IPS DF 6.9 (cell line): ENCODE measurements at regions not wholly inside any gene's neighbourhood (a gene's known extent, or its start where the extent isn't known, plus 50 kb on each side); places are given as distances from the start of the nearest gene placed in this dataset.
"Not testable (repeated sequence)": the region's sequence is repeated elsewhere in the genome, so short reads cannot be mapped to it uniquely, and the experiment has no call there.

Experiments
- DNase-seq: peaks from one replicate; pipeline ENCODE4 v3.0.0-alpha.2; 2013; ENCODE audit warnings: low read depth, low spot score
- H3K27ac ChIP-seq: one replicate; pipeline ENCODE4 v1.5.1; 2013; ENCODE audit warnings: low read length, control low read depth
- H3K27me3 ChIP-seq: 2 replicates; pipeline ENCODE4 v1.6.1; 2013; ENCODE audit warnings: mild to moderate bottlenecking, low read length; ENCODE audit not compliant: control insufficient read depth, insufficient read depth
- H3K36me3 ChIP-seq: 2 replicates; pipeline ENCODE4 v1.6.1; 2013; ENCODE audit warnings: low read length; ENCODE audit not compliant: control insufficient read depth, insufficient read depth
- H3K4me1 ChIP-seq: 2 replicates; pipeline ENCODE4 v1.6.1; 2013; ENCODE audit warnings: low read length; ENCODE audit not compliant: control insufficient read depth, insufficient read depth
- H3K4me3 ChIP-seq: 2 replicates; pipeline ENCODE4 v1.5.1; 2013; ENCODE audit warnings: mild to moderate bottlenecking, low read length
- H3K9me3 ChIP-seq: 2 replicates; pipeline ENCODE4 v1.6.1; 2013; ENCODE audit warnings: low read length, inconsistent platforms; ENCODE audit not compliant: control insufficient read depth, insufficient read depth
- WGBS: extraction: QIAGEN DNeasy Blood & Tissue Kit; methylation state at CpG from one replicate; pipeline ENCODE4 v1.1.7; 2013; ENCODE audit warnings: mixed read lengths, missing lambda C conversion rate; ENCODE audit not compliant: insufficient read length, insufficient coverage; 5-methylcytosine and 5-hydroxymethylcytosine counted together

DNA sequence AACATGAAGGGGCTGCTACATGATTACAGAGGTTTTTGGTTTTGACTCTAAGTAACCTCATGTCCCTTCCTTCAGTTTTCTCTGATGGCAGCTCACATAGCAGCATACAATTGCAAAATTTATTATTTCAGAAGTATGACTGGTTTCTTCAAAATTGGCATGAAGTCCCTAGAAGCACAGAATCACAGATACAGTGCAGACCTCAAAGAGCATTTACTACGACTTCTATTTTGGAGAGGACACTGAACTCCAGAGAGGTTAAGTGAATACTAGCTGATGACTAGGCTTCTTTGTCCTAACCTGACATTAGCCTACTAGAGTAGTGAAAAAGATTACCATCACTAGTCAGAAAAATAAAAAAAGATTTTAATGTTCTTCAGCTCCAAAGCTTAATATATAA, 664.3 kb downstream of the RFPL4B start:
- DNase-seq: no peak
- H3K27ac ChIP-seq: no peak overlapping the region
- no peak overlapping the region for H3K4me3 ChIP-seq
- no peaks in the 10 kb centered on the region for H3K9me3 ChIP-seq
- no peaks in the 10 kb centered on the region for H3K36me3 ChIP-seq
- H3K4me1 ChIP-seq: no peaks in the 10 kb centered on the region
- WGBS: no CpG with 5 or more reads among the region's 1 CpG
- no peaks in the 10 kb centered on the region for H3K27me3 ChIP-seq

DNA sequence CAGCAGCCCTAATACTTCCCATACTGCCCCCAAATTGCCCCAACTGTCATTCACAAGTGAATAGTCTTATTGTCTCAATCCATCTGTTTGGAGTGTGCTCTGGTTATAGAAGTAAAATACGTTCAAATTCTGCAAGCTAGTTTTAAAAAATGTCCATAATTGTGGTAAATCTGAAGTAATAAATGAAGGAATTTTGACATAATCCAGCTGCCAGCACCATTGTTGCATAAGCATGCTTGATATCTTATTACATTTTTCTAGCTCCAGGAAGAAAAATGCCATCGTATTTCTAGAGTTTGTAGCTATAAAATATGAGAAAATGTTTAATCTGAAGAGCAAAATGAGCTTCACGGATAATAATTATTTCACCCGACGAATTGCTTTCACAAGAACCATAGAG, 664.7 kb downstream of the RFPL4B start:
- no peak for DNase-seq
- Histone ChIP-seq H3K27ac (no peak overlapping the region), H3K4me1 (no peaks in the 10 kb centered on the region), H3K36me3 (no peaks in the 10 kb centered on the region), H3K4me3 (no peak overlapping the region), H3K9me3 (no peaks in the 10 kb centered on the region), H3K27me3 (no peaks in the 10 kb centered on the region)
- WGBS: no CpG with 5 or more reads among the region's 5 CpGs

DNA sequence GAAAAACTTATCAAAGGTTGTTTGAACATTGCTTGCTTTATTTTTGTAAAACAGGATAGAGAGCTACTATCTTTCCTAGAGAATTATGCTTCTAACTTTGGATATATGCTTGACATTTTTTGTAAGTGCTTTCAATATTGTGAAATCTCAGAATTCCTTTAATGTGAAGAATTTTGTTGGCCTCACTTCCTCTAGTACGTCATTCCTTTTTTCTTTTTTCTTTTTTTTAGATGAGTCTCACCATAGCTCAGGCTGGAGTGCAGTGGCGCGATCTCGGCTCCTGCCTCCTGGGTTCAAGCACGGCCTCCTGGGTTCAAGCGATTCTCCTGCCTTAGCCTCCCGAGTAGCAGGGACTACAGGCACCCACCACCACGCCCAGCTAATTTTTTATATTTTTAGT, 668.1 kb downstream of the RFPL4B start:
- H3K9me3 ChIP-seq: no peaks in the 10 kb centered on the region
- H3K4me3 ChIP-seq: no peak overlapping the region
- no CpG with 5 or more reads among the region's 8 CpGs for WGBS
- H3K36me3 ChIP-seq: no peaks in the 10 kb centered on the region
- no peaks in the 10 kb centered on the region for H3K4me1 ChIP-seq
- H3K27me3 ChIP-seq: no peaks in the 10 kb centered on the region
- H3K27ac ChIP-seq: no peak overlapping the region
- no peak for DNase-seq

DNA sequence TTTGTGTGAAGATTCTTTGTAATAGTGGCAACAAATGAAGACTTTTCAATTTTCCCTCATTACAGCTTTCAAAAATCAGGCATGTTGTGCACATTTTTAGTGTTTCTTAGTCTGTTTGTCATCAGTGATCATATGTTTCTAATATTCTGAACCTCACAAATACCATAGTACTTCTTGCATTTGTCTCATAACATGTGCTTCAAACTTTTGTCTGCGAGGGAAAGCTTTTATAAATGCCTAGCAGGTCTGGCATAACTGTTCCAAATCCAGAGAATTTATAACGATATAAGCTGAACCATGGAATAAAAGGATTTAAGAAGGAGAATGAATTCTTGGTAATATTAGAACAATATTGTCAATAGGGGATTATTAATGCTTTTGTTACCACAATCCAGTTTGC, 670.2 kb downstream of the RFPL4B start:
- Histone ChIP-seq H3K27me3 (no peaks in the 10 kb centered on the region), H3K4me1 (no peaks in the 10 kb centered on the region), H3K27ac (no peak overlapping the region), H3K36me3 (no peaks in the 10 kb centered on the region), H3K9me3 (no peaks in the 10 kb centered on the region), H3K4me3 (no peak overlapping the region)
- no CpG with 5 or more reads among the region's 2 CpGs for WGBS
- no peak for DNase-seq

DNA sequence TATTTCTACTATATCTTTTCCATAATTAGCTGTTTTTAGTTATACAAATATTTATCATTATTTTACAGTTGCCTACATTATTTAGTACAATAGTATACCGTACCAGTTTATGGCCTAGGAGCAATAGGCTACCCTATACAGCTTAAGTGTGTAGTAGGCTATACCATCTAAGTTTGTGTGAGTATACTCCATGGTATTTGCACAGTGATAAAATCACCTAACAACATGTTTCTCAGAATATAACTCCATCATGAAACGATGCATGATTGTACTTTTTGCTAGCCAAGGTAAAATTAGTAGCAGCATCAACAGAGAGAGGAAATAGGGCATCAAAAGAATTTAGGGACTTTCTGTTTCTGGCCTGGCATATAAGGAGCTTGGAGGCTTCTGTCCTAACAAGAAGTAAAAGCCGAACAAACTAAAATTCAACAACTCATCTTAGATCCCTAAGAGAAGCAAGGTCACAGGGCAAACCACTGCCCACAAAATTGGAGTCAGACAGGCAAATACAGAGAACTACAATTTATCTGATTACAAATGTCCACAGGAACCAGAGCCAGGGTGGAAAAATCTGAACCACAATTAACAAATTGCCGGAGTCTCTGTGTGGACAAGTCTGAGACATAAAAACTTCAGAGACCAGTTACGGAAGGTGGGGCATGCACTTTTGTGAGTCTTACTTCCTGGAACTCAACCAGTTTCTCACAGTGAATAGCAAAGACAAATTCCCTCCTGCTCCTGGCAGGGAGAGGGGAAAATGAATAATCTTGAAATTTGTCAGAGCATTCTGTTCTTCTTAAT, 671.4 kb downstream of the RFPL4B start:
- H3K4me3 ChIP-seq: no peak overlapping the region
- no peaks in the 10 kb centered on the region for H3K36me3 ChIP-seq
- DNase-seq: no peak
- no peak overlapping the region for H3K27ac ChIP-seq
- WGBS: no CpG with 5 or more reads among the region's 5 CpGs
- no peaks in the 10 kb centered on the region for H3K27me3 ChIP-seq
- no peaks in the 10 kb centered on the region for H3K4me1 ChIP-seq
- H3K9me3 ChIP-seq: no peaks in the 10 kb centered on the region

DNA sequence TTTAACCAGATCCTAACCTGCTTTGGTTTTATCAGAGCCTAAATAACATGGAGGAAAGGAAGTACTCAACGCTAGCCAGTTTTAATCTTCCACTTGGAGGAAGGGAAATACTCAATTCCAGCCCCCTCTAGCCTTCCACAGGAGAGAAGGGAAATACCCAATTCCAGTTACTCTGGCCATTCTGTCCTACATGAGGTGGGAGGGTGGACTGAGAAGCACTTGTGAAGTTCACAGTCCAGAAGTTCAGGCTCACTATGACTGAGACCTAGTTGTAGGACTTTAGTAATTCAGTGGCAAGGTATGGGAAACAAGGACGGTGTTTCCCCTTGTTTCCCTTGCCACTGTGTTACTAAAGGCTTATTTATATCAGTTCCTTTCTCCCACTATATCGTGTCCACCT, 672.0 kb downstream of the RFPL4B start:
- H3K27me3 ChIP-seq: no peaks in the 10 kb centered on the region
- no CpG with 5 or more reads among the region's 3 CpGs for WGBS
- DNase-seq: no peak
- no peaks in the 10 kb centered on the region for H3K4me1 ChIP-seq
- H3K9me3 ChIP-seq: no peaks in the 10 kb centered on the region
- no peak overlapping the region for H3K27ac ChIP-seq
- H3K4me3 ChIP-seq: no peak overlapping the region
- H3K36me3 ChIP-seq: no peaks in the 10 kb centered on the region

DNA sequence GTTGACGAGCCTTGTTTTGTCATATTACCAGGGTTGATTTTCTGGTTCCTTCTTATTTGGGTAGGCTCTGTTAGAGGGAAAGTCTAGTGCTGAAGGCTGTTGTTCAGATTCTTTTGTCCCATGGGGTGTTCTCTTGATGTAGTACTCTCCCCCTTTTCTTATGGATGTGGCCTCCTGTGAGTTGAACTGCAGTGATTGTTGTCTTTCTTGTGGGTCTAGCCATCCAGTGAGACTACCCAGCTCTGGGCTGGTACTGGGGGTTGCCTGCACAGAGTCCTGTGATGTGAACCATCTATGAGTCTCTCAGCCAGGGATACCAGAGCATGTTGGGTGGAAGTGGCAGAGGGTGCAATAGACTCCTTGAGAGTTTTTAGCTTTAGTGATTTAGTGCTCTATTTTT, 680.6 kb downstream of the RFPL4B start:
- no CpG with 5 or more reads among the region's 1 CpG for WGBS
- no peak for DNase-seq
- H3K4me3 ChIP-seq: no peak overlapping the region

DNA sequence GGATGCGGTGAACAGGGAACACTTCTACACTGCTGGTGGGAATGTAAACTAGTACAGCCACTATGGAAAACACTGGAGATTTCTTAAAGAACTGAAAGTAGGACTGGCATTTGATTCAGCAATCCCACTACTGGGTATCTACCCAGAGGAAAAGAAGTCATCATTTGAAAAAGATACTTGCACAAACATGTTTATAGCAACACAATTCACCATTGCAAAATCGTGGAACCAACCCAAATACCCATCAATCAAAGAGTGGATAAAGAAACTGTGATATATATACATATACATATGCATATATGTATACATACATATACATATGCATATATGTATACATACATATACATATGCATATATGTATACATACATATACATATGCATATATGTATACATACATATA, 682.0 kb downstream of the RFPL4B start:
- not testable (repeated sequence) for H3K27ac ChIP-seq, H3K4me1 ChIP-seq, H3K9me3 ChIP-seq, H3K4me3 ChIP-seq, H3K27me3 ChIP-seq, H3K36me3 ChIP-seq, DNase-seq
- no CpG with 5 or more reads among the region's 2 CpGs for WGBS

More for the DNA sequence above, 680.6 kb downstream of the RFPL4B start:
- no peak overlapping the region for H3K27ac ChIP-seq
- H3K4me1 ChIP-seq: no peaks in the 10 kb centered on the region
- no peaks in the 10 kb centered on the region for H3K9me3 ChIP-seq
- H3K36me3 ChIP-seq: no peaks in the 10 kb centered on the region
- no peaks in the 10 kb centered on the region for H3K27me3 ChIP-seq

DNA sequence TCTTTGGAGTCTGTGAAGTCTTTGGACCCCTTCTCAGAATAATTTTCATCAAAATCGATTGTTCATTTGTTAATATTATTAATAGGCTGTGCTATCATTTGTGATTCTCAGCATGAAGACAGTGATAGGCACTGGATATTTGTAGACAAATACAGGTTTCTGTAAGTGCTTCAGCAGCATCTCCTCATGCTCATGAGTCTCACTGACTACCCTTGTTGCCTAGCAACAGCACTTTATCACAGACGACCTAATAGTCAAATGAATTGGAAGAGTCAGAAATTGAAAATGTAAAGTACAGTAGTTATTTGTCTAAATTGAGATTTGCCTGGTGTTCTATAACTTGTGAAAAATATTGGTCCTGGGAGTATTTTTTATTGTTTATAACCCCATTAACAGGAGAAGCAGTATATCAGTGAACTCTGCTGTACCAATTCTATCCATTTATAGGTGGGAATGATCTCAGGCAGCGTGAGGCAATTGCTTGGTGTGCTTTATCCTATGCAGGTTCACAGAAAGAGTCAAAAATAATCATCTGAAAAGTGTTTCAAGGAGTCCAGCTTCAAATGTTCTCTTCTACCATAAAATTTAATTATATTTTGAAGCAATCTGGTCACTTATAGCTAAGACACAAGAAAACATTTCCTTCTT, 684.6 kb downstream of the RFPL4B start:
- Histone ChIP-seq H3K27ac (no peak overlapping the region), H3K4me1 (no peaks in the 10 kb centered on the region), H3K9me3 (no peaks in the 10 kb centered on the region), H3K27me3 (no peaks in the 10 kb centered on the region), H3K4me3 (no peak overlapping the region), H3K36me3 (no peaks in the 10 kb centered on the region)
- no CpG with 5 or more reads among the region's 3 CpGs for WGBS
- no peak for DNase-seq

DNA sequence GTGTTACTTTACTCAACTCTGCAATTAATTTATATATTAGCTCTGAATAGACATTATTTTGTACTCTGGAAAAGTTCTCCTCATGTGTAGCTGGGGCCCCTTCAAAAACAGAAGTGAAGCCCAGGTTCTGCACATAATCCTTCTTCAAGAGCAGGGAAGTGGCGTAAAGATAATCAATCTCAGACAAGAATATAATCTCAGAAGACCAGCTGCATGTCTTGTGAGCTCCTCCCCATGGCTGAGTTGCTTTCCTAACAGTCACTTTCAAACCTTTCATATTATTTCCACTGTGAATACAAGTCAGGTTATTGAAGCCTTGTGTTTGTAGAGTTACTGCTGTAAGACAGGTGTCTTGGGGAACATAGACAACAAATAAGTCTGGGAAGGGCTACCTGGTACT, 691.9 kb downstream of the RFPL4B start:
- no peak overlapping the region for H3K4me3 ChIP-seq
- no peaks in the 10 kb centered on the region for H3K36me3 ChIP-seq
- no peaks in the 10 kb centered on the region for H3K9me3 ChIP-seq
- WGBS: no CpG with 5 or more reads among the region's 1 CpG
- DNase-seq: no peak
- no peaks in the 10 kb centered on the region for H3K27me3 ChIP-seq
- no peaks in the 10 kb centered on the region for H3K4me1 ChIP-seq
- no peak overlapping the region for H3K27ac ChIP-seq

DNA sequence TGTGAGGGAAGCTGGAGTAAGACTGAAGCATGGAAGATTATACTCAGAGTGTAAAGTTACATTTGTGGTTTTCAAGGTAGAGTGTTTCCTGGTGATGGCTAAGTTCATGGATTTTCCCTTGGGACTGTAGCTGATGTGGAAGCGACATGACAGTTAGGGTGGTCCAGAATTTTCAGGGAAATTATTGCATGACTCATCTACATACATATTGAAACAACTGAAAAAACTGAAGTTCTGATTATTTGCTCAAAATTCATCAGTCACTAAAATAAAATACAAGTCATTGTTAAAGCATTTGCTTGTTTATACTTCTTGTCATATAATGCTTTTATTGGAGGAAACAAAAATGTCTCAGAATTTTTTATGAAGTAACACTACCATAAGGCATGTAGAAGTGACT, 700.0 kb downstream of the RFPL4B start:
- no CpG with 5 or more reads among the region's 1 CpG for WGBS
- Histone ChIP-seq H3K27ac (no peak overlapping the region), H3K9me3 (no peaks in the 10 kb centered on the region), H3K4me3 (no peak overlapping the region), H3K4me1 (no peaks in the 10 kb centered on the region), H3K27me3 (no peaks in the 10 kb centered on the region), H3K36me3 (no peaks in the 10 kb centered on the region)
- no peak for DNase-seq
